K562 (cell line): ENCODE measurements at regions not wholly inside any gene's neighbourhood (a gene's known extent, or its start where the extent isn't known, plus 50 kb on each side); places are given as distances from the start of the nearest gene placed in this dataset.

Experiments used
- ATAC-seq: fragments of 200-7000 bp; cut with Tn5 transposase; 3 replicates; pipeline ENCODE4 v1.9.1; 2020; ENCODE audit warnings: moderate library complexity
- BruUV-seq: library from RNA; stranded (reverse); fragments of 400-500 nt; replicated peaks from 2 replicates; lab custom pipeline; 2021; lab: Mats Ljungman, UMichigan
- CTCF ChIA-PET: fragments of 300-600 bp; formaldehyde crosslinking; extraction: SDS; loops from one replicate; lab custom pipeline; 2021; ENCODE audit warnings: low intra/inter-chr PET ratio; lab: Yijun Ruan, JAX
- POLR2A ChIA-PET: fragments of 300-600, 350-650 bp; sonication (Branson Sonifier 250); formaldehyde crosslinking; extraction: SDS; loops from one replicate; lab custom pipeline; 2021; ENCODE audit warnings: antibody characterized with exemption, inconsistent platforms; lab: Yijun Ruan, JAX
- DNase-seq, 4 experiments: peaks; one replicate each; pipeline versions ENCODE4 v3.0.0 to v3.0.0-alpha.2; 2011 to 2018; ENCODE audit warnings: low spot score in 3 of 4, mixed read lengths in 3 of 4; ENCODE audit errors: extremely low read depth in 1 of 4
- FAIRE-seq: peaks from 2 replicates; lab custom pipeline; 2011; peaks lifted over from hg19 to GRCh38; lab: Jason Lieb, UNC
- H2AFZ ChIP-seq: 2 replicates; pipeline ENCODE4 v1.6.0; 2011; ENCODE audit warnings: low read depth, low read length, control low read depth, inconsistent platforms
- H3K27ac ChIP-seq: fragments of 200-600 bp; 3 replicates; pipeline ENCODE4 v1.8.0; 2011; ENCODE audit warnings: low read depth, mild to moderate bottlenecking, control low read depth, inconsistent platforms, low read length, moderate library complexity, mixed read lengths; ENCODE audit errors: extremely low read depth
- H3K27me3 ChIP-seq, 2 experiments: fragments of 300-600 bp in 1 of 2; 2 replicates in 1 of 2; 3 replicates in 1 of 2; pipeline versions ENCODE4 v1.6.0 to v1.8.0; 2011; ENCODE audit warnings: inconsistent platforms in 2 of 2, low read length in 2 of 2, mild to moderate bottlenecking in 1 of 2, mixed read lengths in 1 of 2, moderate library complexity in 1 of 2; ENCODE audit not compliant: control insufficient read depth in 2 of 2, insufficient read depth in 2 of 2
- H3K36me3 ChIP-seq: fragments of 300-600 bp; 3 replicates; pipeline ENCODE4 v1.8.0; 2011; ENCODE audit warnings: mild to moderate bottlenecking, low read length, inconsistent platforms; ENCODE audit not compliant: control insufficient read depth, insufficient read depth
- H3K4me1 ChIP-seq, 2 experiments: fragments of 200-600 bp in 1 of 2; replicated peaks in 1 of 2; 2 replicates in 1 of 2; 3 replicates in 1 of 2; pipeline versions ENCODE4 v1.5.1 to v1.8.0; 2011; ENCODE audit warnings: inconsistent platforms in 2 of 2, low read length in 2 of 2, mild to moderate bottlenecking in 1 of 2, mixed read lengths in 1 of 2, moderate library complexity in 1 of 2; ENCODE audit not compliant: control insufficient read depth in 2 of 2, insufficient read depth in 2 of 2
- H3K4me2 ChIP-seq: 2 replicates; pipeline ENCODE4 v1.6.1; 2011; ENCODE audit warnings: low read length, control low read depth, inconsistent platforms, mixed read lengths; ENCODE audit not compliant: insufficient read depth
- H3K4me3 ChIP-seq: fragments of 200-600 bp; sonication (generic), shearing (Covaris generic); 2 replicates; pipeline ENCODE4 v1.5.1; 2016; ENCODE audit warnings: control low read depth, inconsistent platforms
- H3K79me2 ChIP-seq: fragments of 200-600 bp; 3 replicates; pipeline ENCODE4 v1.8.0; 2011; ENCODE audit warnings: low read length, inconsistent platforms; ENCODE audit not compliant: control insufficient read depth, insufficient read depth
- H3K9ac ChIP-seq, 2 experiments: 2 replicates each; pipeline versions ENCODE4 v1.6.0 to v1.6.1; 2011; ENCODE audit warnings: low read depth in 2 of 2, low read length in 2 of 2, control low read depth in 1 of 2, inconsistent platforms in 1 of 2, mild to moderate bottlenecking in 1 of 2, mixed read lengths in 1 of 2; ENCODE audit not compliant: insufficient read depth in 1 of 2
- H3K9me1 ChIP-seq: one replicate; pipeline ENCODE4 v1.6.0; 2011; ENCODE audit warnings: inconsistent platforms, mild to moderate bottlenecking, low read length, moderate library complexity; ENCODE audit not compliant: control insufficient read depth, insufficient read depth
- H3K9me3 ChIP-seq: replicated peaks from 2 replicates; pipeline ENCODE4 v1.5.1; 2011; ENCODE audit warnings: low read depth, low read length, inconsistent platforms; ENCODE audit not compliant: control insufficient read depth, insufficient read depth
- H4K20me1 ChIP-seq: replicated peaks from 2 replicates; pipeline ENCODE4 v1.6.1; 2011; ENCODE audit warnings: low read length, inconsistent platforms, mixed read lengths; ENCODE audit not compliant: control insufficient read depth, insufficient read depth
- ASH1L ChIP-seq: fragments of 450-650 bp; IDR thresholded peaks from 2 replicates; pipeline ENCODE4 v1.6.1; 2018; ENCODE audit warnings: borderline replicate concordance, mild to moderate bottlenecking, low read depth; ENCODE audit not compliant: partially characterized antibody
- CUX1 ChIP-seq: fragments of 200-800 bp; sonication (Bioruptor generic); IDR thresholded peaks from 2 replicates; pipeline ENCODE4 v1.6.1; 2016; ENCODE audit warnings: missing genetic modification characterization, missing compliant biosample characterization
- ESRRA ChIP-seq: fragments of 450-650 bp; IDR thresholded peaks from 2 replicates; pipeline ENCODE4 v1.6.1; 2014; ENCODE audit warnings: low read depth, mild to moderate bottlenecking, moderate library complexity, borderline replicate concordance
- ETV1 ChIP-seq: fragments of 450-650 bp; conservative IDR thresholded peaks from 2 replicates; pipeline ENCODE4 v1.6.1; 2016; ENCODE audit warnings: missing genetic modification characterization, control low read depth, low read depth, missing compliant biosample characterization
- L3MBTL2 ChIP-seq: fragments of 450-650 bp; IDR thresholded peaks from 2 replicates; pipeline ENCODE4 v1.6.1; 2016; ENCODE audit warnings: mild to moderate bottlenecking, moderate library complexity
- NR2C1 ChIP-seq, 2 experiments: fragments of 450-650 bp; IDR thresholded peaks; 2 replicates each; pipeline ENCODE4 v1.6.1; 2017; ENCODE audit warnings: mild to moderate bottlenecking in 2 of 2, antibody characterized with exemption in 1 of 2, inconsistent platforms in 1 of 2, missing compliant biosample characterization in 1 of 2, missing genetic modification characterization in 1 of 2
- SRF ChIP-seq, 2 experiments: fragments of 250-450, 450-650 bp in 1 of 2; sonication (Bioruptor Pico) in 1 of 2; sonication (generic) in 1 of 2; formaldehyde crosslinking; IDR thresholded peaks; 2 replicates each; pipeline versions ENCODE4 v1.5.0 to v1.5.1; 2020 to 2022; ENCODE audit warnings: mild to moderate bottlenecking in 1 of 2, missing genetic modification reagents in 1 of 2
- ZNF175 ChIP-seq: fragments of 200-800 bp; sonication (Bioruptor generic); IDR thresholded peaks from 2 replicates; pipeline ENCODE4 v1.6.1; 2016; ENCODE audit warnings: low read depth, mild to moderate bottlenecking, missing genetic modification characterization, missing compliant biosample characterization
- ZNF764 ChIP-seq: fragments of 250-450 bp; sonication (Bioruptor Pico); IDR thresholded peaks from 2 replicates; pipeline ENCODE4 v1.4.0; 2020; ENCODE audit warnings: low read depth, mild to moderate bottlenecking, moderate library complexity
- WGBS: fragments of 100-300 bp; shearing (Covaris generic); methylation state at CpG from one replicate; pipeline ENCODE4 v1.1.6; 2016; ENCODE audit warnings: low coverage, mixed read lengths; ENCODE audit not compliant: insufficient coverage; ENCODE audit errors: missing lambda C conversion rate; 5-methylcytosine and 5-hydroxymethylcytosine counted together
- in situ Hi-C: fragments of 300-500 bp; cut with MboI; formaldehyde crosslinking; loops from 4 replicates; pipeline ENCODE4 v1.15.0; 2018; ENCODE audit warnings: inconsistent platforms, mixed read lengths
- intact Hi-C: fragments of 100-400 bp; cut with micrococcal nuclease; formaldehyde crosslinking; loops from 2 replicates; pipeline ENCODE4 v1.14.2; 2022
- TF ChIP-seq, protein P1 (sequence below): sonication (generic); formaldehyde crosslinking; IDR thresholded peaks from 2 replicates; pipeline ENCODE4 v1.5.0; 2020; ENCODE audit warnings: missing genetic modification reagents
- TF ChIP-seq, protein P2 (sequence below), 3 experiments: fragments of 200-800 bp in 1 of 3; fragments of 250-450 bp in 1 of 3; fragments of 450-650 bp in 1 of 3; sonication (Bioruptor Pico) in 1 of 3; sonication (Bioruptor generic) in 1 of 3; formaldehyde crosslinking in 1 of 3; IDR thresholded peaks; 2 replicates each; pipeline versions ENCODE4 v1.6.1 to v1.8.0; 2016 to 2022; ENCODE audit warnings: mild to moderate bottlenecking in 2 of 3, missing genetic modification characterization in 2 of 3, missing compliant biosample characterization in 1 of 3, moderate library complexity in 1 of 3

- H3K27me3 ChIP-seq: no peaks in the 10 kb centered on the region
- DNase-seq (peak in 1 of 4 experiments; percentile 2), ATAC-seq (peak; percentile 42; the same call in 1 of the 3 replicates), FAIRE-seq (no peak)
- H3K4me3 ChIP-seq: no peak overlapping the region
- H3K27ac ChIP-seq: no peak overlapping the region
- H3K36me3 ChIP-seq: no peaks in the 10 kb centered on the region
- H2AFZ ChIP-seq: no peak overlapping the region
- intact Hi-C loops (no loop called here), in situ Hi-C loops (no loop called here)
- H3K4me1 ChIP-seq: no peaks in the 10 kb centered on the region
- POLR2A ChIA-PET: interaction anchor here (0.7 to 1.0 kb wide), 2 partner anchors 14 to 20 kb away, joined by 3 to 6 read pairs; no protein-coding TSS in a partner anchor
- H3K9me1 ChIP-seq: no peaks in the 10 kb centered on the region
- 0% methylated on average over 2 of the region's 2 CpGs for WGBS
- H3K4me2 ChIP-seq: no peak overlapping the region
- H3K9ac ChIP-seq: no peak overlapping the region
- no TSS peak for BruUV-seq
- H4K20me1 ChIP-seq: no peaks in the 10 kb centered on the region
- CTCF ChIA-PET: no interaction called here
- H3K79me2 ChIP-seq: no peaks in the 10 kb centered on the region
- no peaks in the 10 kb centered on the region for H3K9me3 ChIP-seq
- TF ChIP-seq, protein P1, sequence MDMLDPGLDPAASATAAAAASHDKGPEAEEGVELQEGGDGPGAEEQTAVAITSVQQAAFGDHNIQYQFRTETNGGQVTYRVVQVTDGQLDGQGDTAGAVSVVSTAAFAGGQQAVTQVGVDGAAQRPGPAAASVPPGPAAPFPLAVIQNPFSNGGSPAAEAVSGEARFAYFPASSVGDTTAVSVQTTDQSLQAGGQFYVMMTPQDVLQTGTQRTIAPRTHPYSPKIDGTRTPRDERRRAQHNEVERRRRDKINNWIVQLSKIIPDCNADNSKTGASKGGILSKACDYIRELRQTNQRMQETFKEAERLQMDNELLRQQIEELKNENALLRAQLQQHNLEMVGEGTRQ: peak; percentile 38; the same call in 1 of the 2 replicates
- TF ChIP-seq L3MBTL2 (peak; percentile 44; the same call in 1 of the 2 replicates), CUX1 (CRISPR knock-in tag) (0 out of 2 replicates have a peak, but pooled peaks have one; percentile 20), ETV1 (tag) (0 out of 2 replicates have a peak, but pooled peaks have one; percentile 29), ZNF175 (peak; percentile 67; the same call in 1 of the 2 replicates), ASH1L (no peak), ESRRA (peak; percentile 39; the same call in 1 of the 2 replicates), NR2C1 (IDR thresholded peaks at IDR 0.05) (no peak), NR2C1 (tag; IDR thresholded peaks at IDR 0.05) (peak; percentile 42), SRF (CRISPR knock-in tag; IDR thresholded peaks at IDR 0.05) (no peak), ZNF764 (no peak)
- TF ChIP-seq, protein P2, sequence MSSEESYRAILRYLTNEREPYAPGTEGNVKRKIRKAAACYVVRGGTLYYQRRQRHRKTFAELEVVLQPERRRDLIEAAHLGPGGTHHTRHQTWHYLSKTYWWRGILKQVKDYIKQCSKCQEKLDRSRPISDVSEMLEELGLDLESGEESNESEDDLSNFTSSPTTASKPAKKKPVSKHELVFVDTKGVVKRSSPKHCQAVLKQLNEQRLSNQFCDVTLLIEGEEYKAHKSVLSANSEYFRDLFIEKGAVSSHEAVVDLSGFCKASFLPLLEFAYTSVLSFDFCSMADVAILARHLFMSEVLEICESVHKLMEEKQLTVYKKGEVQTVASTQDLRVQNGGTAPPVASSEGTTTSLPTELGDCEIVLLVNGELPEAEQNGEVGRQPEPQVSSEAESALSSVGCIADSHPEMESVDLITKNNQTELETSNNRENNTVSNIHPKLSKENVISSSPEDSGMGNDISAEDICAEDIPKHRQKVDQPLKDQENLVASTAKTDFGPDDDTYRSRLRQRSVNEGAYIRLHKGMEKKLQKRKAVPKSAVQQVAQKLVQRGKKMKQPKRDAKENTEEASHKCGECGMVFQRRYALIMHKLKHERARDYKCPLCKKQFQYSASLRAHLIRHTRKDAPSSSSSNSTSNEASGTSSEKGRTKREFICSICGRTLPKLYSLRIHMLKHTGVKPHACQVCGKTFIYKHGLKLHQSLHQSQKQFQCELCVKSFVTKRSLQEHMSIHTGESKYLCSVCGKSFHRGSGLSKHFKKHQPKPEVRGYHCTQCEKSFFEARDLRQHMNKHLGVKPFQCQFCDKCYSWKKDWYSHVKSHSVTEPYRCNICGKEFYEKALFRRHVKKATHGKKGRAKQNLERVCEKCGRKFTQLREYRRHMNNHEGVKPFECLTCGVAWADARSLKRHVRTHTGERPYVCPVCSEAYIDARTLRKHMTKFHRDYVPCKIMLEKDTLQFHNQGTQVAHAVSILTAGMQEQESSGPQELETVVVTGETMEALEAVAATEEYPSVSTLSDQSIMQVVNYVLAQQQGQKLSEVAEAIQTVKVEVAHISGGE (CRISPR knock-in tag; IDR thresholded peaks at IDR 0.05): no peak
These were observed 124.0 kb downstream of the MDH1 start for GRCh38 chr2:63712748-63713147.
